ENCODE measurements at regions not wholly inside any gene's neighbourhood (a gene's known extent, or its start where the extent isn't known, plus 50 kb on each side); places are given as distances from the start of the nearest gene placed in this dataset.

DNA sequence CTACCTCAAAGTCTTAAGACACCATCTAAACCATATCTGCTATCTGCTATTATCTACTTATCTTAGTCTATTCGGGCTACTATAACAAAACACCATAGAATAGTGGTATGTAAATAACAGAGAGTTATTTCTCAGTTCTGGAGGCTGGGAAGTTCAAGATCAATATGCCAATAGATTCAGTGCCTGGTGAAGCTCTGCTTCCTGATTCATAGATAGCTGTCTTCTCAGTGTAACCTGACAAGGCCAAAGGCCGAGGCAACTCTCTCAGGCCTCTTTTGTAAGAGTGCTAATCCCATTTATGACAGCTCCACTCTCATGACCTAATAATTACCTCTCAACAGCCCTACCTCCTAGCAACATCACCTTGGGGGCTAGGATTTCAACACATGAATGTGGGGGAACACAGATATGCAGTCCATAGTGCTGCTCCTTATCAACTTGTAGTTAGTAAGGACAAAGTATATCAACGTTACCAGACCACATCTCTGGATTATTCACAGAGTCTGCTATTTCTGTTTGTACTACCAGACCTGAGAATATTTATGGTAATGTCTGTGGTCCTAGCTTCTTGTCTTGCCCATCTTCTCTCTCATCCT, 297.8 kb downstream of the FOXG1 start:
- no peak for TF ChIP-seq ATF2 (tag by site-specific recombination; IDR thresholded peaks at IDR 0.05; ENCODE audit: low read depth)
- TF ChIP-seq ZNF639 (tag by site-specific recombination; IDR thresholded peaks at IDR 0.05): no peak
- no peak for TF ChIP-seq CTCF (tag by site-specific recombination; IDR thresholded peaks at IDR 0.05)
- no peak for TF ChIP-seq ZNF280D (tag by site-specific recombination; IDR thresholded peaks at IDR 0.05)
- TF ChIP-seq, protein P1, sequence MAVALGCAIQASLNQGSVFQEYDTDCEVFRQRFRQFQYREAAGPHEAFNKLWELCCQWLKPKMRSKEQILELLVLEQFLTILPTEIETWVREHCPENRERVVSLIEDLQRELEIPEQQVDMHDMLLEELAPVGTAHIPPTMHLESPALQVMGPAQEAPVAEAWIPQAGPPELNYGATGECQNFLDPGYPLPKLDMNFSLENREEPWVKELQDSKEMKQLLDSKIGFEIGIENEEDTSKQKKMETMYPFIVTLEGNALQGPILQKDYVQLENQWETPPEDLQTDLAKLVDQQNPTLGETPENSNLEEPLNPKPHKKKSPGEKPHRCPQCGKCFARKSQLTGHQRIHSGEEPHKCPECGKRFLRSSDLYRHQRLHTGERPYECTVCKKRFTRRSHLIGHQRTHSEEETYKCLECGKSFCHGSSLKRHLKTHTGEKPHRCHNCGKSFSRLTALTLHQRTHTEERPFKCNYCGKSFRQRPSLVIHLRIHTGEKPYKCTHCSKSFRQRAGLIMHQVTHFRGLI (tag by site-specific recombination; IDR thresholded peaks at IDR 0.05): no peak
